OCI-LY1 (cell line): ENCODE measurements at regions not wholly inside any gene's neighbourhood (a gene's known extent, or its start where the extent isn't known, plus 50 kb on each side); places are given as distances from the start of the nearest gene placed in this dataset.

Source experiments
- H2AFZ ChIP-seq: fragments of 200-600 bp; sonication (generic), shearing (Covaris generic); 2 replicates; pipeline ENCODE4 v1.6.0; 2014; ENCODE audit warnings: antibody characterized with exemption, mild to moderate bottlenecking, low read length
- H3F3A ChIP-seq: fragments of 200-600 bp; sonication (generic), shearing (Covaris generic); 2 replicates; pipeline ENCODE4 v1.6.0; 2014; ENCODE audit warnings: mild to moderate bottlenecking, antibody characterized with exemption, low read length, moderate library complexity; ENCODE audit not compliant: insufficient read depth
- H3K27ac ChIP-seq: fragments of 200-600 bp; sonication (generic); 2 replicates; pipeline ENCODE4 v1.5.1; 2014; ENCODE audit warnings: low read length, mixed run types, mild to moderate bottlenecking, low read depth; ENCODE audit not compliant: poor library complexity, severe bottlenecking
- H3K27me3 ChIP-seq: fragments of 200-600 bp; sonication (generic); 2 replicates; pipeline ENCODE4 v1.6.0; 2014; ENCODE audit warnings: antibody characterized with exemption, mild to moderate bottlenecking, low read length, moderate library complexity; ENCODE audit not compliant: insufficient read depth
- H3K36me3 ChIP-seq: fragments of 200-600 bp; sonication (generic); 2 replicates; pipeline ENCODE4 v1.6.1; 2014; ENCODE audit warnings: mild to moderate bottlenecking, antibody characterized with exemption, low read length, moderate library complexity, mixed read lengths; ENCODE audit not compliant: insufficient read depth
- H3K4me1 ChIP-seq: fragments of 200-600 bp; sonication (generic); 2 replicates; pipeline ENCODE4 v1.5.1; 2014; ENCODE audit warnings: mild to moderate bottlenecking, low read length, moderate library complexity; ENCODE audit not compliant: insufficient read depth, severe bottlenecking
- H3K4me2 ChIP-seq: fragments of 200-600 bp; sonication (generic), shearing (Covaris generic); 2 replicates; pipeline ENCODE4 v1.6.1; 2014; ENCODE audit warnings: low read length
- H3K4me3 ChIP-seq: fragments of 200-600 bp; sonication (generic); 2 replicates; pipeline ENCODE4 v1.5.1; 2014; ENCODE audit warnings: low read length, low read depth, mild to moderate bottlenecking, mixed read lengths; ENCODE audit not compliant: poor library complexity, severe bottlenecking
- H3K79me2 ChIP-seq: fragments of 200-600 bp; shearing (Covaris generic); 2 replicates; pipeline ENCODE4 v1.6.1; 2016; ENCODE audit warnings: mixed run types, low read length, mixed read lengths; ENCODE audit not compliant: insufficient read depth
- H3K9ac ChIP-seq: fragments of 200-600 bp; sonication (generic), shearing (Covaris generic); 2 replicates; pipeline ENCODE4 v1.6.1; 2014; ENCODE audit warnings: mild to moderate bottlenecking, low read length, mixed read lengths
- H3K9me2 ChIP-seq: fragments of 200-600 bp; sonication (generic), shearing (Covaris generic); 2 replicates; pipeline ENCODE4 v1.6.1; 2014; ENCODE audit warnings: low read depth, mild to moderate bottlenecking, low read length, mixed read lengths
- H3K9me3 ChIP-seq: fragments of 200-600 bp; shearing (Covaris generic); 2 replicates; pipeline ENCODE4 v1.6.1; 2014; ENCODE audit warnings: low read length, mixed read lengths
- H4K20me1 ChIP-seq: fragments of 200-600 bp; sonication (generic), shearing (Covaris generic); 2 replicates; pipeline ENCODE4 v1.6.0; 2016; ENCODE audit warnings: mild to moderate bottlenecking, low read length; ENCODE audit not compliant: insufficient read depth
- CTCF ChIP-seq: fragments of 200-600 bp; sonication (generic), shearing (Covaris generic); IDR thresholded peaks from 2 replicates; pipeline ENCODE4 v1.5.1; 2017; ENCODE audit warnings: mild to moderate bottlenecking, antibody characterized with exemption, low read length, moderate library complexity, mixed read lengths
- EZH2 ChIP-seq: fragments of 200-600 bp; sonication (generic), shearing (Covaris generic); IDR thresholded peaks from 2 replicates; pipeline ENCODE4 v1.8.0; 2017; ENCODE audit warnings: borderline replicate concordance, mixed run types, mild to moderate bottlenecking, antibody characterized with exemption, low read length, moderate library complexity, mixed read lengths

GRCh38 chr6:1227600-1227934 is 84.3 kb upstream of the FOXQ1 start:
- Histone ChIP-seq H3K36me3 (no peaks in the 10 kb centered on the region), H3K9me2 (no peaks in the 10 kb centered on the region), H3K79me2 (no peaks in the 10 kb centered on the region), H3K27ac (no peak overlapping the region), H3K4me1 (no peaks in the 10 kb centered on the region), H3K27me3 (no peaks in the 10 kb centered on the region), H3K4me2 (no peak overlapping the region), H3K9ac (no peak overlapping the region), H3K4me3 (no peak overlapping the region), H2AFZ (no peak overlapping the region), H4K20me1 (no peaks in the 10 kb centered on the region), H3F3A (no peaks in the 10 kb centered on the region), H3K9me3 (no peaks in the 10 kb centered on the region)
- TF ChIP-seq CTCF (no peak), EZH2 (no peak)

- Histone ChIP-seq H4K20me1 (no peaks in the 10 kb centered on the region), H3F3A (no peaks in the 10 kb centered on the region), H3K4me3 (no peak overlapping the region), H3K27me3 (no peaks in the 10 kb centered on the region), H3K4me2 (no peak overlapping the region), H3K79me2 (no peaks in the 10 kb centered on the region), H3K9me2 (no peaks in the 10 kb centered on the region), H3K36me3 (no peaks in the 10 kb centered on the region), H2AFZ (no peak overlapping the region), H3K27ac (no peak overlapping the region), H3K4me1 (no peaks in the 10 kb centered on the region), H3K9me3 (no peaks in the 10 kb centered on the region), H3K9ac (no peak overlapping the region)
- no peak for TF ChIP-seq EZH2
- TF ChIP-seq CTCF: no peak
Measured at GRCh38 chr6:1226277-1227099, 85.4 kb upstream of the FOXQ1 start.

- H3K9me3 ChIP-seq: no peaks in the 10 kb centered on the region
- no peak overlapping the region for H3K9ac ChIP-seq
- no peaks in the 10 kb centered on the region for H3K4me1 ChIP-seq
- no peaks in the 10 kb centered on the region for H3F3A ChIP-seq
- TF ChIP-seq EZH2 (no peak), CTCF (no peak)
- H3K27me3 ChIP-seq: no peaks in the 10 kb centered on the region
- H4K20me1 ChIP-seq: no peaks in the 10 kb centered on the region
- no peaks in the 10 kb centered on the region for H3K79me2 ChIP-seq
- H3K9me2 ChIP-seq: no peaks in the 10 kb centered on the region
- no peak overlapping the region for H3K27ac ChIP-seq
- no peaks in the 10 kb centered on the region for H3K36me3 ChIP-seq
- no peak overlapping the region for H3K4me3 ChIP-seq
- no peak overlapping the region for H2AFZ ChIP-seq
- no peak overlapping the region for H3K4me2 ChIP-seq
Measured at GRCh38 chr6:1224514-1224913, 87.4 kb upstream of the FOXQ1 start.
